H1 (cell line): ENCODE measurements at regions not wholly inside any gene's neighbourhood (a gene's known extent, or its start where the extent isn't known, plus 50 kb on each side); places are given as distances from the start of the nearest gene placed in this dataset.
A peak's percentile ranks its signal among the peaks of the same experiment; 100 is the strongest.

ENCODE experiments used
- ATF2 ChIP-seq: IDR thresholded peaks from 2 replicates; pipeline ENCODE4 v1.6.1; 2012; ENCODE audit warnings: low read length, inconsistent platforms
- CHD2 ChIP-seq: IDR thresholded peaks from 2 replicates; pipeline ENCODE4 v1.6.1; 2012; ENCODE audit warnings: low read length, improper control_type of control experiment
- E2F6 ChIP-seq: IDR thresholded peaks from 2 replicates; pipeline ENCODE4 v1.6.1; 2012; ENCODE audit warnings: inconsistent platforms
- JUND ChIP-seq: IDR thresholded peaks from 2 replicates; pipeline ENCODE4 v1.6.1; 2011; ENCODE audit warnings: mild to moderate bottlenecking, improper control_type of control experiment, low read length
- KDM5A ChIP-seq: fragments of 200-600 bp; IDR thresholded peaks from 2 replicates; pipeline ENCODE4 v1.7.1; 2012; ENCODE audit warnings: mild to moderate bottlenecking, low read length, inconsistent platforms, mixed read lengths

GRCh38 chr18:25921677-25922421 lies 168.6 kb downstream of the SS18 start (continued):
- no peak for TF ChIP-seq E2F6
- TF ChIP-seq ATF2 = 0 out of 2 replicates have a peak, but pooled peaks have one; percentile 46
- no peak for TF ChIP-seq CHD2
- no peak for TF ChIP-seq KDM5A
- TF ChIP-seq JUND = no peak
